AG04449 (cell line): ENCODE measurements at regions not wholly inside any gene's neighbourhood (a gene's known extent, or its start where the extent isn't known, plus 50 kb on each side); places are given as distances from the start of the nearest gene placed in this dataset.

Experiments
- CTCF ChIA-PET: fragments of 350-600 bp; formaldehyde crosslinking; extraction: SDS; loops from one replicate; lab custom pipeline; 2021; ENCODE audit warnings: antibody characterized with exemption; lab: Yijun Ruan, JAX
- POLR2A ChIA-PET: fragments of 400-600, 350-600 bp; formaldehyde crosslinking; extraction: SDS; loops from one replicate; lab custom pipeline; 2020; ENCODE audit warnings: antibody characterized with exemption, inconsistent platforms; lab: Yijun Ruan, JAX
- DNase-seq: peaks from one replicate; pipeline ENCODE4 v3.0.0-alpha.2; 2010; ENCODE audit warnings: low read depth, low spot score
- H3K4me3 ChIP-seq: 2 replicates; pipeline ENCODE4 v1.5.1; 2011; ENCODE audit warnings: low read depth, mild to moderate bottlenecking, control low read depth, low read length
- TF ChIP-seq, protein P1 (sequence below): IDR thresholded peaks from one replicate; pipeline ENCODE4 v1.5.1; 2011; ENCODE audit warnings: mild to moderate bottlenecking, moderate library complexity, low read length, control low read depth, inconsistent platforms; ENCODE audit not compliant: insufficient read depth; ENCODE audit errors: missing control alignments

DNA sequence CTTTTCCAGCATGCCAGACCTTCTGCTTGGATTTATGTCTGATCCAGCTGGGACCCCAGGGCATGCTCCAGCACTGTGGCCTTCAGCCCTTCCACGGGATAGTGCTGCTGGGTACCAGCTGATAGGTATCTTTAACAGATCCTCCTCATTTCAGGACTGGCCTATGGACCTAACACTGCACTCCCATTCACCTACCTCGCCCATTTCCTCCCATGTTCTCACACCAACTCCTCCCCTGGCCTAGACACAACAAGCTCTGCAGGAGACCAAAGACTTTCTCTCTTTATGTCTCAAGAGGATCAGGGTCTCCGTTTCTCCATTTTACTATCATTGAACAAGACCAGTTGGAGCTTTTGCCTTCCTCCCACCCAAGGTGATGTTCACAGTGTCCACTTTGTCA lies 140.0 kb upstream of the TMCC3 start:
- DNase-seq, result no peak
- ChIA-PET CTCF (no interaction called here), POLR2A (no interaction called here)
- TF ChIP-seq, protein P1, sequence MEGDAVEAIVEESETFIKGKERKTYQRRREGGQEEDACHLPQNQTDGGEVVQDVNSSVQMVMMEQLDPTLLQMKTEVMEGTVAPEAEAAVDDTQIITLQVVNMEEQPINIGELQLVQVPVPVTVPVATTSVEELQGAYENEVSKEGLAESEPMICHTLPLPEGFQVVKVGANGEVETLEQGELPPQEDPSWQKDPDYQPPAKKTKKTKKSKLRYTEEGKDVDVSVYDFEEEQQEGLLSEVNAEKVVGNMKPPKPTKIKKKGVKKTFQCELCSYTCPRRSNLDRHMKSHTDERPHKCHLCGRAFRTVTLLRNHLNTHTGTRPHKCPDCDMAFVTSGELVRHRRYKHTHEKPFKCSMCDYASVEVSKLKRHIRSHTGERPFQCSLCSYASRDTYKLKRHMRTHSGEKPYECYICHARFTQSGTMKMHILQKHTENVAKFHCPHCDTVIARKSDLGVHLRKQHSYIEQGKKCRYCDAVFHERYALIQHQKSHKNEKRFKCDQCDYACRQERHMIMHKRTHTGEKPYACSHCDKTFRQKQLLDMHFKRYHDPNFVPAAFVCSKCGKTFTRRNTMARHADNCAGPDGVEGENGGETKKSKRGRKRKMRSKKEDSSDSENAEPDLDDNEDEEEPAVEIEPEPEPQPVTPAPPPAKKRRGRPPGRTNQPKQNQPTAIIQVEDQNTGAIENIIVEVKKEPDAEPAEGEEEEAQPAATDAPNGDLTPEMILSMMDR, result no peak
- no peak overlapping the region for H3K4me3 ChIP-seq

DNA sequence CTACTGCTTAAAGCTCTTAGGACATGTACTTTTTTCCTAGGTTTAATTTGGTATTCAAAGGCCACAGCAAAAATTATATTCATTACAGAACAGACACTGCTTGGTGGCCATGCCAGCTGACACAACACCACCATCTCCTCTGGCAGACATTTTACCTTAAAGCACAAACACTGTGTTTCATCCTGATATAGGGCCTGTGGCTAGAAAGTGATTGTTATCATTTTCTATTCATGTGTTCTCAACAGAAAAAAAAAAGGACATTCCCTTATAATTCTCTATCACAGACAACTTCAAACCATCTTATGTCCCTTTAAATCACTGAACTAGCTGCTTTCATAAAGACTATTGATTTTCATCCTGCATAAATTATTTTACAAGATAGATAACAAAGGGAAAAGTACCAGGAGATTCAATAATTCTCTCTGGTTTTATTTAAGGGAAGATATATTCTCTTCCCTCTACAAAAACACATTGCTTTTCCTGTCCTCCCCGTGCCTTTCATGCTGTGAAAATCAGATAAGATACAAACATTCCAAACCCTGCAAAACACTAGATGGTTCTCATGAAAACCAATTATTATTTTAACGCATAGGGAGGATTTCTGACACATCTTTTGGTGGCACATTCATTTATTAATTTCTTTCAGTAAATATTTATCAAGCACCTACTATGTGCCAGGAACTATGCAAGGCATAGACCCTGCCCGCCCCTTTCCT lies 139.3 kb upstream of the TMCC3 start:
- CTCF ChIA-PET, result no interaction called here
- no peak for DNase-seq
- TF ChIP-seq, protein P1, result no peak
- POLR2A ChIA-PET, result no interaction called here
- H3K4me3 ChIP-seq, result no peak overlapping the region

DNA sequence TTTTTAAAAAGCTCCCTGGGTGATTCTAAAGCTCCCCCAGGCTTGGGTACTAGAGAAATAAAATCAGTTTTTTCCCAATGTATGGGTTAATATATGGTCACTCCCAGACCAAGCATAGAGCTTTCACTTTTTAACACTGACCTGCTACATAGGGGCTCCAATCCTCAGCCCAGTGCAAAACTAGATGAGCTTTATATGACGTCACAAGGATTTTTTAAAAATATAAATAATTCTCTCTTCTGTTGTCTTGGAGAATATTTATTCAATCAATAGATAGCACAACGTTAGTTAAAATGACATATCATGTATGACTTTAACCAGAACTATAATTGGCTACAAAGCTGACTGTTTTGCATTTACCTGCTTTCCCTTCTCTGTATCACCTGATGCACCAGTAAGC lies 137.9 kb upstream of the TMCC3 start:
- POLR2A ChIA-PET, result no interaction called here
- TF ChIP-seq, protein P1, result no peak

DNA sequence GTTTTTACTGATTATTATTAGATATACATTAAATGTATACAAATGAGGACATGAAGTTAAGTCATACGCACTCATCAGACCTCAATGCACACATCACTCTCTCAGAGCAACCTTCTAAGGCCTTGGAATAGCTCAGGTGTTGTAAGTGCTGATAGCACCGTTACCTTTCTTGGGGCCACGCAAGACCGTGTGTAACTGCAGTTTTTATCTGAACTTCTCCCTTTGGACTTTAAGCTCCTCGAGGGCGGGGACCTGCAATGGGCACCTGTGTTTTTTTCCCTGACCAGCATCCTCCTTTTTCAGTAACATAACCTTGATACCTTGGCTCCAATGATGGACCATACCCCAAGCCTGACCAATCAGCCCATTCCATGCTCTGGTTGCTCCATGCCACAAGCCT lies 136.5 kb upstream of the TMCC3 start:
- POLR2A ChIA-PET, result no interaction called here
- TF ChIP-seq, protein P1, result no peak
- no peak for DNase-seq
- H3K4me3 ChIP-seq, result no peak overlapping the region
- CTCF ChIA-PET, result no interaction called here

More for the DNA sequence above, 137.9 kb upstream of the TMCC3 start:
- DNase-seq, result no peak
- CTCF ChIA-PET, result no interaction called here
- no peak overlapping the region for H3K4me3 ChIP-seq

GRCh38 chr12:94783862-94784261 lies 133.5 kb upstream of the TMCC3 start:
- DNase-seq, result peak; percentile 12
- H3K4me3 ChIP-seq, result no peak overlapping the region
- CTCF ChIA-PET, result interaction anchor here (1.0 to 1.4 kb wide), 2 partner anchors 9 to 20 kb away, joined by 3 to 6 read pairs; no protein-coding TSS in a partner anchor
- TF ChIP-seq, protein P1, result no peak
- POLR2A ChIA-PET, result interaction anchor here (0.6 kb wide), 1 partner anchor 89 kb away, joined by 3 read pairs; no protein-coding TSS in a partner anchor

DNA sequence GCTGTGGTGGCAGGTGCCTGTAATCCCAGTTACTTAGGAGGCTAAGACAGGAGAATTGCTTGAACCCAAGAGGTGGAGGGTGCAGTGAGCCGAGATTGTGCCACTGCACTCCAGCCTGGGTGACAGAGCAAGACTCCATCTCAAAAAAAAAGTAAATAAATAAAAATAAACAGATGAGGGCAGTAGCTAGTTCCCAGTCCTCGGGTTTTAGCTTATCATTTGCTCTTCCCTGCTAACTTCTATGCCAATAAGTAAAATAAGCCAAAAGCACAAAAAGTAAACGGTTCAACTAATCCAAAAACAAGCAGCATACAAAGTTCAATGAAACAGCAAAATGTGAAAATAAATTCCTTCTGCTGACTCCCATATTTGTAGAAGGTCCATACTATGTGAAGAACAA lies 133.0 kb upstream of the TMCC3 start:
- TF ChIP-seq, protein P1, result no peak
- ChIA-PET CTCF (interaction anchor here (1.0 to 1.4 kb wide), 2 partner anchors 8 to 19 kb away, joined by 3 to 6 read pairs; no protein-coding TSS in a partner anchor), POLR2A (interaction anchor here (0.6 kb wide), 1 partner anchor 89 kb away, joined by 3 read pairs; no protein-coding TSS in a partner anchor)
- DNase-seq, result no peak
- H3K4me3 ChIP-seq, result no peak overlapping the region
